NOMO-1 treated with DMSO at 0.1 percent for 48 hours (cell line): ENCODE measurements at regions not wholly inside any gene's neighbourhood (a gene's known extent, or its start where the extent isn't known, plus 50 kb on each side); places are given as distances from the start of the nearest gene placed in this dataset.
"Not testable (repeated sequence)": the region's sequence is repeated elsewhere in the genome, so short reads cannot be mapped to it uniquely, and the experiment has no call there.

Experiments used
- DNase-seq: peaks from one replicate; lab custom pipeline; 2025; ENCODE audit not compliant: unreplicated experiment; lab: John Stamatoyannopoulos, UW

- no peak for DNase-seq
Observed at GRCh38 chr16:25449802-25450201, 192.2 kb upstream of the ZKSCAN2 start.

- DNase-seq, result no peak
Observed at GRCh38 chr16:25443994-25444393, 186.3 kb upstream of the ZKSCAN2 start.

- DNase-seq, result no peak
Observed at GRCh38 chr16:25434064-25434463, 176.4 kb upstream of the ZKSCAN2 start.

GRCh38 chr16:25433388-25433787, 175.7 kb upstream of the ZKSCAN2 start:
- DNase-seq, result no peak

GRCh38 chr16:25431472-25431871, 173.8 kb upstream of the ZKSCAN2 start:
- no peak for DNase-seq

- DNase-seq, result no peak
Observed at GRCh38 chr16:25426829-25427228, 169.2 kb upstream of the ZKSCAN2 start.

GRCh38 chr16:25419681-25420080, 162.0 kb upstream of the ZKSCAN2 start:
- DNase-seq, result no peak

GRCh38 chr16:25419153-25419552, 161.5 kb upstream of the ZKSCAN2 start:
- no peak for DNase-seq

GRCh38 chr16:25416002-25416401, 158.4 kb upstream of the ZKSCAN2 start:
- no peak for DNase-seq

- no peak for DNase-seq
Observed at GRCh38 chr16:25413975-25414374, 156.3 kb upstream of the ZKSCAN2 start.

- DNase-seq, result no peak
Observed at GRCh38 chr16:25413133-25413532, 155.5 kb upstream of the ZKSCAN2 start.

- no peak for DNase-seq
Observed at GRCh38 chr16:25411396-25412081, 153.9 kb upstream of the ZKSCAN2 start.

- DNase-seq, result no peak
Observed at GRCh38 chr16:25403852-25404251, 146.2 kb upstream of the ZKSCAN2 start.

- no peak for DNase-seq
Observed at GRCh38 chr16:25395528-25395927, 137.9 kb upstream of the ZKSCAN2 start.

- DNase-seq, result no peak
Observed at GRCh38 chr16:25390761-25391160, 133.1 kb upstream of the ZKSCAN2 start.

GRCh38 chr16:25374556-25374955, 116.9 kb upstream of the ZKSCAN2 start:
- no peak for DNase-seq

GRCh38 chr16:25372716-25373115, 115.1 kb upstream of the ZKSCAN2 start:
- DNase-seq, result no peak

GRCh38 chr16:25371342-25371741, 113.7 kb upstream of the ZKSCAN2 start:
- no peak for DNase-seq

GRCh38 chr16:25370541-25370940, 112.9 kb upstream of the ZKSCAN2 start:
- no peak for DNase-seq

GRCh38 chr16:25367773-25368524, 110.3 kb upstream of the ZKSCAN2 start:
- no peak for DNase-seq

GRCh38 chr16:25366078-25366477, 108.4 kb upstream of the ZKSCAN2 start:
- DNase-seq, result peak; percentile 10

GRCh38 chr16:25359516-25359915, 101.9 kb upstream of the ZKSCAN2 start:
- not testable (repeated sequence) for DNase-seq

GRCh38 chr16:25344006-25344405, 86.4 kb upstream of the ZKSCAN2 start:
- DNase-seq, result no peak
